ENCODE measurements at regions not wholly inside any gene's neighbourhood (a gene's known extent, or its start where the extent isn't known, plus 50 kb on each side); places are given as distances from the start of the nearest gene placed in this dataset.

DNA sequence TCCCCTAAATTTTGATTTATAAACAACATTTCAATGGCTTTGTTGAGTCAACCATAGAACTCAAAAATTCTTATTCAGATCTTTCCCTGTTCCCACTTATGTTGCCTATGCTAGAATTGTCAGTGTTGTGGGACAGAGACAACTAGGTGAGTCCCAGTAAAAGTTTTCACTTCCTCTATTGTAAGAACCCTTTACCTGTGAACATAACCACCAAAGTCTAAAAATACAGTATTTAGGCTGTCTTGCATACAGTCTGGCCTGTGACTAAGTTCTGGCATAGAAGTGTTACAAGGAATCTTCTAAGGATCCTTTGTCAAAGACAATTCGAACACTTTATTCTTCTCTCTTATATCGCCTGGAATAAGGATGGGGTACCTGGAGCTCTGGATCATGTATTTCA is 1047.9 kb upstream of the NCAM2 start:
- no peak for TF ChIP-seq CTCF (IDR thresholded peaks at IDR 0.05)
- no peak for TF ChIP-seq EP300 (IDR thresholded peaks at IDR 0.05; ENCODE audit: low read depth)
- TF ChIP-seq POLR2AphosphoS5 (IDR thresholded peaks at IDR 0.05) = no peak
- no peak for TF ChIP-seq POLR2A (IDR thresholded peaks at IDR 0.05)
